ENCODE measurements at regions not wholly inside any gene's neighbourhood (a gene's known extent, or its start where the extent isn't known, plus 50 kb on each side); places are given as distances from the start of the nearest gene placed in this dataset.

DNA sequence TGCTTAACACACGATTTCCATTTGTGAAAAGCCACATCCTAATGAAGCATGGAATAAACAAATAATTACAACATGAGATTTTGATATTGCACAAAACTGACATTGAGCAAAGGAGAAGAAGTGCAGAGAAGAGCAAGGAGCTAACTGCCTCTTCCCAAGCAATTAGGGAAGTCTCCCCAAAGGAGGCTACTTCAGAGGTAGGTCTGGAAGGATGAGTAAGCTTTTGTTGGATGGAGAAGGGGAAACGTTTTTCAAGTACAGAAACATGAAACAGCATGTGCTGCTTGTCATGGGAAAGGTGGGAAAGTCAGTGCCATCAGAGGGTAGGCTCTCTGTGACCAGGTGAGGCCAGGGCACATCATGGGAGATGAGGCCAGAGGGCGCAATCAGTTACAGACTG lies 132.2 kb upstream of the SESN3 start:
- TF ChIP-seq CTCF (IDR thresholded peaks at IDR 0.05; ENCODE audit: low read depth, low read length) (no peak), EZH2phosphoT487 (IDR thresholded peaks at IDR 0.05; ENCODE audit: low read depth) (no peak)

All from OCI-LY3 (cell line).